B cell (primary cell): ENCODE measurements at regions not wholly inside any gene's neighbourhood (a gene's known extent, or its start where the extent isn't known, plus 50 kb on each side); places are given as distances from the start of the nearest gene placed in this dataset.

Experiments
- ATAC-seq: fragments of 200-7000 bp; cut with Tn5 transposase; one replicate; pipeline ENCODE4 v1.10.0; 2021; ENCODE audit warnings: low read depth, mild to moderate bottlenecking, moderate number of reproducible peaks, moderate library complexity
- CTCF ChIA-PET: fragments of 350-600 bp; sonication (Branson Sonifier 250); formaldehyde crosslinking; loops from one replicate; lab custom pipeline; 2021; ENCODE audit warnings: antibody characterized with exemption, inconsistent platforms; lab: Charles Lee
- POLR2A ChIA-PET: fragments of 350-600 bp; sonication (Branson Sonifier 250); formaldehyde crosslinking; loops from one replicate; lab custom pipeline; 2021; ENCODE audit warnings: antibody characterized with exemption; lab: Charles Lee
- DNase-seq: peaks from one replicate; pipeline ENCODE4 v3.0.0; 2013
- H2AFZ ChIP-seq: 2 replicates; pipeline ENCODE4 v1.6.1; 2012; ENCODE audit warnings: mild to moderate bottlenecking, low read depth, low read length; ENCODE audit not compliant: insufficient read depth, poor library complexity, severe bottlenecking
- H3K27ac ChIP-seq, 2 donors: 1 replicate in 1 of 2; 2 replicates in 1 of 2; pipeline ENCODE4 v1.5.1; 2012 to 2013; ENCODE audit warnings: low read length in 2 of 2, mild to moderate bottlenecking in 2 of 2, moderate library complexity in 1 of 2
- H3K27me3 ChIP-seq, 4 experiments: fragments of 200-600 bp in 1 of 4; sonication (generic) in 1 of 4; replicated peaks in 1 of 4; 1 replicate in 2 of 4; 2 replicates in 2 of 4; pipeline versions ENCODE4 v1.6.1 to v1.7.0; 2013 to 2016; ENCODE audit warnings: low read length in 3 of 4, mild to moderate bottlenecking in 2 of 4, mixed read lengths in 1 of 4, moderate library complexity in 1 of 4; ENCODE audit not compliant: insufficient read depth in 4 of 4, control insufficient read depth in 3 of 4; ENCODE audit errors: control extremely low read depth in 1 of 4
- H3K36me3 ChIP-seq, 2 experiments: replicated peaks in 1 of 2; 1 replicate in 1 of 2; 2 replicates in 1 of 2; pipeline versions ENCODE4 v1.6.1 to v1.7.1; 2013; ENCODE audit warnings: low read length in 1 of 2; ENCODE audit not compliant: insufficient read depth in 2 of 2, control insufficient read depth in 1 of 2; ENCODE audit errors: control extremely low read depth in 1 of 2, extremely low read depth in 1 of 2
- H3K4me1 ChIP-seq, 2 donors: fragments of 200-600 bp in 1 of 2; sonication (generic) in 1 of 2; 1 replicate in 1 of 2; 2 replicates in 1 of 2; pipeline versions ENCODE4 v1.5.1 to v1.6.1; 2013 to 2017; ENCODE audit warnings: low read length in 2 of 2; ENCODE audit not compliant: control insufficient read depth in 2 of 2, insufficient read depth in 2 of 2
- H3K4me2 ChIP-seq: replicated peaks from 2 replicates; pipeline ENCODE3; 2012; ENCODE audit warnings: mild to moderate bottlenecking, low read depth, low read length; ENCODE audit not compliant: poor library complexity, severe bottlenecking
- H3K4me3 ChIP-seq, 5 experiments: fragments of 200-600 bp in 1 of 5; sonication (generic) in 1 of 5; 1 replicate in 3 of 5; 2 replicates in 2 of 5; pipeline versions ENCODE4 v1.5.1 to v1.7.0; 2011 to 2016; ENCODE audit warnings: low read length in 4 of 5, mild to moderate bottlenecking in 4 of 5, low read depth in 2 of 5, control low read depth in 1 of 5, moderate library complexity in 1 of 5; ENCODE audit not compliant: insufficient read depth in 1 of 5; ENCODE audit errors: control extremely low read depth in 1 of 5, extremely low read depth in 1 of 5
- H3K79me2 ChIP-seq: fragments of 200-600 bp; sonication (generic); one replicate; pipeline ENCODE4 v1.6.0; 2016; ENCODE audit warnings: low read length; ENCODE audit not compliant: control insufficient read depth, insufficient read depth
- H3K9ac ChIP-seq: fragments of 200-600 bp; sonication (generic); 2 replicates; pipeline ENCODE4 v1.6.1; 2017; ENCODE audit warnings: mild to moderate bottlenecking, low read length, moderate library complexity
- H3K9me3 ChIP-seq, 3 donors: one replicate each; pipeline versions ENCODE4 v1.6.1 to v1.7.1; 2013; ENCODE audit warnings: low read length in 2 of 3; ENCODE audit not compliant: control insufficient read depth in 2 of 3, insufficient read depth in 1 of 3; ENCODE audit errors: control extremely low read depth in 1 of 3
- H4K20me1 ChIP-seq: 2 replicates; pipeline ENCODE4 v1.6.0; 2012; ENCODE audit warnings: mild to moderate bottlenecking, low read length; ENCODE audit not compliant: insufficient read depth, control insufficient read depth, poor library complexity, severe bottlenecking
- H3K27ac Mint-ChIP-seq: one replicate; pipeline ENCODE4 v1.8.0; 2021; ENCODE audit warnings: mixed read lengths
- H3K27me3 Mint-ChIP-seq: one replicate; pipeline ENCODE4 v1.8.0; 2021; ENCODE audit warnings: mixed read lengths
- H3K4me1 Mint-ChIP-seq: one replicate; pipeline ENCODE4 v1.8.0; 2021; ENCODE audit warnings: mixed read lengths
- H3K4me3 Mint-ChIP-seq: one replicate; pipeline ENCODE4 v1.8.0; 2021; ENCODE audit warnings: mixed read lengths
- H3K9me3 Mint-ChIP-seq: one replicate; pipeline ENCODE4 v1.8.0; 2022; ENCODE audit warnings: mixed read lengths; ENCODE audit not compliant: insufficient read depth
- EZH2 ChIP-seq: IDR thresholded peaks from 2 replicates; pipeline ENCODE4 v1.6.1; 2012; ENCODE audit warnings: borderline replicate concordance, low read depth, mild to moderate bottlenecking, moderate library complexity, low read length; ENCODE audit not compliant: insufficient read depth, poor library complexity, severe bottlenecking
- WGBS: methylation state at CpG from one replicate; pipeline ENCODE4 v1.1.5; 2013; ENCODE audit warnings: missing lambda C conversion rate; ENCODE audit not compliant: insufficient coverage; 5-methylcytosine and 5-hydroxymethylcytosine counted together
- intact Hi-C: fragments of 100-400 bp; cut with micrococcal nuclease; formaldehyde crosslinking; loops from one replicate; pipeline ENCODE4 v1.10.0; 2022
- TF ChIP-seq, protein P1 (sequence below): fragments of 200-600 bp; IDR thresholded peaks from one replicate; pipeline ENCODE4 v1.8.0; 2022; ENCODE audit warnings: antibody characterized with exemption, mild to moderate bottlenecking

DNA sequence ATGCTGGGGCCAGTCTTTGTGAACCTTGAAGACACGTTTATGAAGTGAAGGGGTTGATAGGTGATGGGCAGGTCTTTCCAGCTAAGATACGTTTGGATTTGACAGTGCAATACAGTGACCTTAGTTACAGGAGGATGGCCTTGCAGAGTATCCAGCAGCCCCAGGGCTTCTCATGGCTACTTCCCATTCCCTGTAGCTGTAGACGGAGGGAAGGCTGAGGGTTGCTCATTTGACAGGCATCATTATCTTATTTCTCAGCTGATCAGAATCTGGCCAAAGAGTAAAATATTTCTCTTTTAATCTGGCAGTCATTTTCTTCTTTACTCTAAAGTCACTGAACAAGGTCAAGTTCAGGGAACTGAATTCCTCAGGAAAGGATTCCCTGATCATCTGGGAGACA is 85.1 kb upstream of the RMDN2 start:
- no peak overlapping the region for H3K4me3 Mint-ChIP-seq
- POLR2A ChIA-PET = interaction anchor here (0.6 kb wide), 1 partner anchor 442 kb away, joined by 7 read pairs; no protein-coding TSS in a partner anchor
- H3K27ac ChIP-seq = no peak overlapping the region
- peaks cover 13% of the 10 kb centered on the region for H3K27me3 Mint-ChIP-seq
- H3K4me1 ChIP-seq = no peaks in the 10 kb centered on the region
- H3K9me3 ChIP-seq = no peaks in the 10 kb centered on the region
- CTCF ChIA-PET = interaction anchor here (0.8 to 15.3 kb wide), 4 partner anchors 9 to 444 kb away, joined by 3 to 517 read pairs (median 4); no protein-coding TSS in a partner anchor
- 96% methylated on average over 2 of the region's 3 CpGs for WGBS
- no peak overlapping the region for H3K4me3 ChIP-seq
- no peak for TF ChIP-seq EZH2
- TF ChIP-seq, protein P1, sequence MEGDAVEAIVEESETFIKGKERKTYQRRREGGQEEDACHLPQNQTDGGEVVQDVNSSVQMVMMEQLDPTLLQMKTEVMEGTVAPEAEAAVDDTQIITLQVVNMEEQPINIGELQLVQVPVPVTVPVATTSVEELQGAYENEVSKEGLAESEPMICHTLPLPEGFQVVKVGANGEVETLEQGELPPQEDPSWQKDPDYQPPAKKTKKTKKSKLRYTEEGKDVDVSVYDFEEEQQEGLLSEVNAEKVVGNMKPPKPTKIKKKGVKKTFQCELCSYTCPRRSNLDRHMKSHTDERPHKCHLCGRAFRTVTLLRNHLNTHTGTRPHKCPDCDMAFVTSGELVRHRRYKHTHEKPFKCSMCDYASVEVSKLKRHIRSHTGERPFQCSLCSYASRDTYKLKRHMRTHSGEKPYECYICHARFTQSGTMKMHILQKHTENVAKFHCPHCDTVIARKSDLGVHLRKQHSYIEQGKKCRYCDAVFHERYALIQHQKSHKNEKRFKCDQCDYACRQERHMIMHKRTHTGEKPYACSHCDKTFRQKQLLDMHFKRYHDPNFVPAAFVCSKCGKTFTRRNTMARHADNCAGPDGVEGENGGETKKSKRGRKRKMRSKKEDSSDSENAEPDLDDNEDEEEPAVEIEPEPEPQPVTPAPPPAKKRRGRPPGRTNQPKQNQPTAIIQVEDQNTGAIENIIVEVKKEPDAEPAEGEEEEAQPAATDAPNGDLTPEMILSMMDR = no peak
- H3K4me2 ChIP-seq = no peak overlapping the region
- ATAC-seq (no peak), DNase-seq (no peak)
- H2AFZ ChIP-seq = no peak overlapping the region
- no peaks in the 10 kb centered on the region for H3K4me1 Mint-ChIP-seq
- no peaks in the 10 kb centered on the region for H3K9me3 Mint-ChIP-seq
- intact Hi-C loops = no loop called here
- H3K27ac Mint-ChIP-seq = no peak overlapping the region
- no peaks in the 10 kb centered on the region for H3K79me2 ChIP-seq
- no peak overlapping the region for H3K9ac ChIP-seq
- H3K36me3 ChIP-seq = no peaks in the 10 kb centered on the region
- no peaks in the 10 kb centered on the region for H3K27me3 ChIP-seq
- H4K20me1 ChIP-seq = no peaks in the 10 kb centered on the region

DNA sequence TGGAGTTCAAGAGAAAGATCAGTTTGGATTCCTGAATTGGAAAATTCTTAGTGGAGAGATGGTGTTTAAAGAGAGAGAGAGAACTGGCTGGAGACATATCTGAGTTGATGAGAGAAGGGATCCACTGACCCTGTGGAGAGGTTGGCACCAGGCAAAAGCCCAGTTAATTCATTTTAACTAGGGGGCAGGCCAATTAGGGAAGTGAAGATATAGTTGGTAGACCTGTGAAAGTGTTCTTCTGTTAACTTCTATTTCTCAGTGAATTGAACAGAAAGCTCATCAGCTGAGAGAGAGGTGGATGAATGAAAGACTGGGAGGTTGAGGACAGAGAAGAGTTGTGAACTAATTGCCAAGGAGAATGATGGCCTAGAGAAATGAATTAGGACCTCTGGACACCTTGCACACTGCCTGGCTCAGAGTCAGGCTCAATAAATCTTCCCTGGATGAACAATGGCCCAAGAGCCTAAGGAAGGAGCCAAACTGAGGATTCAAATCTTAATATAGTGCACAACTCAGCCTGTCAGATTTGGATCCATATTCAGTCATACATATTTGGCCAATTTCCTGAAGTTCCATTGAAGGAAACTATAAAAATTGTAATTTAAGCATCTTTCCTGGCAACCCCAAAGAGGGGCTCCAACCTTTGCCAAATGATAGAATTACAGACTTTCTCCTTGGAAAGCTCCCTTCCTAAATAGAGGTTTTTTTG is 82.2 kb upstream of the RMDN2 start:
- Histone ChIP-seq H3K9ac (no peak overlapping the region), H3K36me3 (no peaks in the 10 kb centered on the region), H3K4me3 (no peak overlapping the region), H4K20me1 (no peaks in the 10 kb centered on the region), H3K27me3 (no peaks in the 10 kb centered on the region), H2AFZ (no peak overlapping the region), H3K9me3 (no peaks in the 10 kb centered on the region), H3K4me1 (no peaks in the 10 kb centered on the region), H3K79me2 (no peaks in the 10 kb centered on the region), H3K27ac (no peak overlapping the region), H3K4me2 (no peak overlapping the region)
- DNase-seq (no peak), ATAC-seq (no peak)
- Mint-ChIP-seq H3K4me3 (no peak overlapping the region), H3K4me1 (no peaks in the 10 kb centered on the region), H3K27ac (no peak overlapping the region), H3K27me3 (peaks cover 11% of the 10 kb centered on the region), H3K9me3 (no peaks in the 10 kb centered on the region)
- intact Hi-C loops = no loop called here
- ChIA-PET POLR2A (no interaction called here), CTCF (interaction anchor here (0.9 to 1.3 kb wide), 3 partner anchors 10 to 447 kb away, joined by 3 to 5 read pairs (median 5); no protein-coding TSS in a partner anchor)
- no peak for TF ChIP-seq EZH2
- TF ChIP-seq, protein P1 = no peak
